IMR-90 (cell line): ENCODE measurements at regions not wholly inside any gene's neighbourhood (a gene's known extent, or its start where the extent isn't known, plus 50 kb on each side); places are given as distances from the start of the nearest gene placed in this dataset.

Source experiments
- POLR2A ChIP-seq: IDR thresholded peaks from 2 replicates; pipeline ENCODE4 v1.6.1; 2012; ENCODE audit warnings: mild to moderate bottlenecking, low read depth, low read length
- RCOR1 ChIP-seq: IDR thresholded peaks from 2 replicates; pipeline ENCODE4 v1.6.1; 2012; ENCODE audit warnings: mild to moderate bottlenecking, low read length, improper control_type of control experiment; ENCODE audit not compliant: insufficient replicate concordance
- TF ChIP-seq, protein P1 (sequence below): conservative IDR thresholded peaks from 2 replicates; pipeline ENCODE4 v1.5.1; 2012; ENCODE audit warnings: mild to moderate bottlenecking, low read depth, low read length, improper control_type of control experiment

GRCh38 chrX:78213331-78213730, 73.9 kb upstream of the TAF9B start:
- TF ChIP-seq, protein P1, sequence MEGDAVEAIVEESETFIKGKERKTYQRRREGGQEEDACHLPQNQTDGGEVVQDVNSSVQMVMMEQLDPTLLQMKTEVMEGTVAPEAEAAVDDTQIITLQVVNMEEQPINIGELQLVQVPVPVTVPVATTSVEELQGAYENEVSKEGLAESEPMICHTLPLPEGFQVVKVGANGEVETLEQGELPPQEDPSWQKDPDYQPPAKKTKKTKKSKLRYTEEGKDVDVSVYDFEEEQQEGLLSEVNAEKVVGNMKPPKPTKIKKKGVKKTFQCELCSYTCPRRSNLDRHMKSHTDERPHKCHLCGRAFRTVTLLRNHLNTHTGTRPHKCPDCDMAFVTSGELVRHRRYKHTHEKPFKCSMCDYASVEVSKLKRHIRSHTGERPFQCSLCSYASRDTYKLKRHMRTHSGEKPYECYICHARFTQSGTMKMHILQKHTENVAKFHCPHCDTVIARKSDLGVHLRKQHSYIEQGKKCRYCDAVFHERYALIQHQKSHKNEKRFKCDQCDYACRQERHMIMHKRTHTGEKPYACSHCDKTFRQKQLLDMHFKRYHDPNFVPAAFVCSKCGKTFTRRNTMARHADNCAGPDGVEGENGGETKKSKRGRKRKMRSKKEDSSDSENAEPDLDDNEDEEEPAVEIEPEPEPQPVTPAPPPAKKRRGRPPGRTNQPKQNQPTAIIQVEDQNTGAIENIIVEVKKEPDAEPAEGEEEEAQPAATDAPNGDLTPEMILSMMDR = no peak
- no peak for TF ChIP-seq RCOR1
- no peak for TF ChIP-seq POLR2A
